A549 (cell line): ENCODE measurements at regions not wholly inside any gene's neighbourhood (a gene's known extent, or its start where the extent isn't known, plus 50 kb on each side); places are given as distances from the start of the nearest gene placed in this dataset.

ENCODE experiments used
- ATAC-seq, 2 experiments: fragments of 200-7000 bp in 1 of 2; fragments of >200 bp in 1 of 2; cut with Nextera tagmentation in 1 of 2; cut with Tn5 transposase in 1 of 2; 3 replicates each; pipeline versions ENCODE4 v1.8.0 to v1.9.1; 2018 to 2020; ENCODE audit warnings: mild to moderate bottlenecking in 1 of 2, moderate library complexity in 1 of 2
- CTCF ChIA-PET: fragments of 300-600 bp; sonication (Branson Sonifier 250); formaldehyde crosslinking; extraction: SDS; loops from one replicate; lab custom pipeline; 2021; ENCODE audit warnings: antibody characterized with exemption, inconsistent platforms; lab: Yijun Ruan, JAX
- POLR2A ChIA-PET: fragments of 350-600 bp; formaldehyde crosslinking; extraction: SDS; loops from one replicate; lab custom pipeline; 2021; ENCODE audit warnings: antibody characterized with exemption, inconsistent platforms; lab: Yijun Ruan, JAX
- DNase-seq, 2 experiments: peaks; one replicate each; pipeline versions ENCODE4 v3.0.0 to v3.0.0-alpha.2; 2011 to 2016; ENCODE audit warnings: low read depth in 1 of 2, low spot score in 1 of 2
- FAIRE-seq: peaks from 2 replicates; lab custom pipeline; 2011; peaks lifted over from hg19 to GRCh38; lab: Jason Lieb, UNC
- H3K27ac ChIP-seq, 2 experiments: fragments of >200 bp; sonication (Bioruptor Twin); formaldehyde crosslinking; 3 replicates each; pipeline ENCODE4 v1.5.1; 2016 to 2017
- H3K4me1 ChIP-seq: fragments of >200 bp; sonication (Bioruptor Twin); formaldehyde crosslinking; 3 replicates; pipeline ENCODE4 v1.6.1; 2016
- H3K4me2 ChIP-seq: fragments of >200 bp; sonication (Bioruptor Twin); formaldehyde crosslinking; 3 replicates; pipeline ENCODE4 v1.6.1; 2016
- H3K4me3 ChIP-seq: fragments of >200 bp; sonication (Bioruptor Twin); formaldehyde crosslinking; 3 replicates; pipeline ENCODE4 v1.5.1; 2016
- H3K9me3 ChIP-seq: fragments of >200 bp; sonication (Bioruptor Twin); formaldehyde crosslinking; 3 replicates; pipeline ENCODE4 v1.6.1; 2016
- BCL3 ChIP-seq: fragments of >200 bp; sonication (Bioruptor Twin); formaldehyde crosslinking; IDR thresholded peaks from 3 replicates; pipeline ENCODE4 v1.6.1; 2016
- CEBPB ChIP-seq, 2 experiments: fragments of >200 bp in 1 of 2; sonication (Bioruptor Twin) in 1 of 2; formaldehyde crosslinking in 1 of 2; IDR thresholded peaks; 2 replicates each; pipeline ENCODE4 v1.6.1; 2012 to 2016
- CHD4 ChIP-seq: fragments of 200-600 bp; sonication (generic); IDR thresholded peaks from 2 replicates; pipeline ENCODE4 v1.6.1; 2016; ENCODE audit warnings: antibody characterized with exemption, mild to moderate bottlenecking, borderline replicate concordance
- EHF ChIP-seq: fragments of 250-450 bp; sonication (Bioruptor Pico); IDR thresholded peaks from 2 replicates; pipeline ENCODE4 v1.5.0; 2020; ENCODE audit warnings: mild to moderate bottlenecking
- EHMT2 ChIP-seq: fragments of 200-600 bp; sonication (generic); IDR thresholded peaks from 2 replicates; pipeline ENCODE4 v1.6.1; 2016; ENCODE audit warnings: antibody characterized with exemption, low read depth, mild to moderate bottlenecking, moderate library complexity
- ELK1 ChIP-seq: fragments of 150-350 bp; IDR thresholded peaks from 2 replicates; pipeline ENCODE4 v1.6.1; 2014; ENCODE audit warnings: low read depth, mild to moderate bottlenecking, low read length
- EP300 ChIP-seq, 2 experiments: fragments of >200 bp; sonication (Bioruptor Twin); formaldehyde crosslinking; IDR thresholded peaks; 2 replicates in 1 of 2; 3 replicates in 1 of 2; pipeline ENCODE4 v1.6.1; 2016 to 2017
- HDAC2 ChIP-seq: fragments of 200-600 bp; sonication (generic); IDR thresholded peaks from 2 replicates; pipeline ENCODE4 v1.6.1; 2016
- HES2 ChIP-seq: fragments of >200 bp; sonication (Bioruptor Twin); formaldehyde crosslinking; IDR thresholded peaks from 2 replicates; pipeline ENCODE4 v1.6.1; 2016
- JUNB ChIP-seq: fragments of >200 bp; sonication (Bioruptor Twin); formaldehyde crosslinking; IDR thresholded peaks from 2 replicates; pipeline ENCODE4 v1.6.1; 2016
- KDM1A ChIP-seq: fragments of 200-600 bp; sonication (generic); IDR thresholded peaks from 2 replicates; pipeline ENCODE4 v1.6.1; 2016; ENCODE audit warnings: low read depth, mild to moderate bottlenecking
- MAFK ChIP-seq: fragments of 450-650 bp; IDR thresholded peaks from 2 replicates; pipeline ENCODE4 v1.6.1; 2014; ENCODE audit not compliant: partially characterized antibody
- MYC ChIP-seq: IDR thresholded peaks from 2 replicates; pipeline ENCODE4 v1.6.1; 2012; ENCODE audit warnings: mild to moderate bottlenecking, inconsistent platforms, low read length, improper control_type of control experiment, borderline replicate concordance
- NFE2L2 ChIP-seq: fragments of 150-350 bp; conservative IDR thresholded peaks from 2 replicates; pipeline ENCODE4 v1.6.1; 2014; ENCODE audit warnings: low read length
- NR3C1 ChIP-seq: fragments of >200 bp; sonication (Bioruptor Twin); formaldehyde crosslinking; IDR thresholded peaks from 3 replicates; pipeline ENCODE4 v1.6.1; 2017
- PBX3 ChIP-seq: IDR thresholded peaks from 2 replicates; pipeline ENCODE4 v1.6.1; 2012
- POLR2A ChIP-seq: IDR thresholded peaks from 2 replicates; pipeline ENCODE4 v1.6.1; 2012; ENCODE audit warnings: mild to moderate bottlenecking, low read length
- RCOR1 ChIP-seq: fragments of 150-350 bp; IDR thresholded peaks from 2 replicates; pipeline ENCODE4 v1.6.1; 2014; ENCODE audit warnings: antibody characterized with exemption, low read length, low read depth
- RFX5 ChIP-seq: fragments of 450-650 bp; IDR thresholded peaks from 2 replicates; pipeline ENCODE4 v1.7.1; 2014; ENCODE audit warnings: antibody characterized with exemption, mild to moderate bottlenecking, moderate library complexity
- SREBF2 ChIP-seq: fragments of 450-650 bp; IDR thresholded peaks from 2 replicates; pipeline ENCODE4 v1.6.1; 2014; ENCODE audit warnings: mild to moderate bottlenecking, moderate library complexity
- TP53 ChIP-seq: fragments of 250-450 bp; sonication (Bioruptor Pico); IDR thresholded peaks from 2 replicates; pipeline ENCODE4 v1.5.0; 2021; ENCODE audit warnings: mild to moderate bottlenecking, moderate library complexity
- ZSCAN20 ChIP-seq: fragments of 250-450 bp; sonication (Bioruptor Pico); IDR thresholded peaks from 2 replicates; pipeline ENCODE4 v1.8.0; 2022; ENCODE audit warnings: mild to moderate bottlenecking, moderate library complexity
- WGBS: methylation state at CpG from one replicate; pipeline ENCODE4 v1.1.6; 2017; ENCODE audit errors: missing lambda C conversion rate; 5-methylcytosine and 5-hydroxymethylcytosine counted together
- TF ChIP-seq, protein P1 (sequence below): fragments of 200-600 bp; sonication (generic); IDR thresholded peaks from 2 replicates; pipeline ENCODE4 v1.6.1; 2016; ENCODE audit warnings: antibody characterized with exemption, mild to moderate bottlenecking, moderate library complexity
- TF ChIP-seq, protein P2 (sequence below): fragments of 250-450 bp; sonication (Bioruptor Pico); IDR thresholded peaks from 2 replicates; pipeline ENCODE4 v1.5.0; 2021; ENCODE audit warnings: mild to moderate bottlenecking, moderate library complexity, borderline replicate concordance

DNA sequence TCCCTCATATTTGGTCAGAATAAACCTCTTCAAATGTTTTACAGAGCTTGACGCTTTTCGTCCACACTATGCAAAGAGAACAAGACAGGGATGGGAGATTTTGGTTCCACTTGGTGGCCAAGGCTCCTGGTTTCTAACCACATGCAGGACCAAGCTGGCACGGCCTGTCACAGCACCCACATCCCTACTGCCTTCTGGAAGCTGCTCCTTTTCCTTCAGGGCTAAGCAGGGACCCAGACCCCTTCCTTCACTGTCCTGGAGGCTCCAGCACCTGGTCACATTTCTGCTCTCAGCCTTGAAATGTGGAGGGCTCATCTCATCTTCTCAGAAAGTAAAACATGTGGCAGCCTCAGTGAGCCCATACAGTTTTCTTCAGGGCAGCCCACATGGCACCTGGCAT is 50.4 kb upstream of the ARHGEF7 start:
- Histone ChIP-seq H3K9me3 (no peaks in the 10 kb centered on the region), H3K27ac (no peak overlapping the region), H3K4me2 (no peak overlapping the region), H3K4me1 (no peaks in the 10 kb centered on the region), H3K4me3 (no peak overlapping the region)
- ChIA-PET POLR2A (no interaction called here), CTCF (no interaction called here)
- ATAC-seq (no peak), DNase-seq (no peak), FAIRE-seq (no peak)
- no peak for TF ChIP-seq SREBF2
- TF ChIP-seq MAFK = no peak
- no peak for TF ChIP-seq KDM1A
- TF ChIP-seq MYC = no peak
- TF ChIP-seq, protein P1, sequence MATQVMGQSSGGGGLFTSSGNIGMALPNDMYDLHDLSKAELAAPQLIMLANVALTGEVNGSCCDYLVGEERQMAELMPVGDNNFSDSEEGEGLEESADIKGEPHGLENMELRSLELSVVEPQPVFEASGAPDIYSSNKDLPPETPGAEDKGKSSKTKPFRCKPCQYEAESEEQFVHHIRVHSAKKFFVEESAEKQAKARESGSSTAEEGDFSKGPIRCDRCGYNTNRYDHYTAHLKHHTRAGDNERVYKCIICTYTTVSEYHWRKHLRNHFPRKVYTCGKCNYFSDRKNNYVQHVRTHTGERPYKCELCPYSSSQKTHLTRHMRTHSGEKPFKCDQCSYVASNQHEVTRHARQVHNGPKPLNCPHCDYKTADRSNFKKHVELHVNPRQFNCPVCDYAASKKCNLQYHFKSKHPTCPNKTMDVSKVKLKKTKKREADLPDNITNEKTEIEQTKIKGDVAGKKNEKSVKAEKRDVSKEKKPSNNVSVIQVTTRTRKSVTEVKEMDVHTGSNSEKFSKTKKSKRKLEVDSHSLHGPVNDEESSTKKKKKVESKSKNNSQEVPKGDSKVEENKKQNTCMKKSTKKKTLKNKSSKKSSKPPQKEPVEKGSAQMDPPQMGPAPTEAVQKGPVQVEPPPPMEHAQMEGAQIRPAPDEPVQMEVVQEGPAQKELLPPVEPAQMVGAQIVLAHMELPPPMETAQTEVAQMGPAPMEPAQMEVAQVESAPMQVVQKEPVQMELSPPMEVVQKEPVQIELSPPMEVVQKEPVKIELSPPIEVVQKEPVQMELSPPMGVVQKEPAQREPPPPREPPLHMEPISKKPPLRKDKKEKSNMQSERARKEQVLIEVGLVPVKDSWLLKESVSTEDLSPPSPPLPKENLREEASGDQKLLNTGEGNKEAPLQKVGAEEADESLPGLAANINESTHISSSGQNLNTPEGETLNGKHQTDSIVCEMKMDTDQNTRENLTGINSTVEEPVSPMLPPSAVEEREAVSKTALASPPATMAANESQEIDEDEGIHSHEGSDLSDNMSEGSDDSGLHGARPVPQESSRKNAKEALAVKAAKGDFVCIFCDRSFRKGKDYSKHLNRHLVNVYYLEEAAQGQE = no peak
- no peak for TF ChIP-seq BCL3
- no peak for TF ChIP-seq RFX5
- no peak for TF ChIP-seq NFE2L2
- no peak for TF ChIP-seq POLR2A
- TF ChIP-seq EHMT2 = no peak
- no peak for TF ChIP-seq NR3C1
- no peak for TF ChIP-seq ELK1
- 62% methylated on average over 3 of the region's 3 CpGs for WGBS

DNA sequence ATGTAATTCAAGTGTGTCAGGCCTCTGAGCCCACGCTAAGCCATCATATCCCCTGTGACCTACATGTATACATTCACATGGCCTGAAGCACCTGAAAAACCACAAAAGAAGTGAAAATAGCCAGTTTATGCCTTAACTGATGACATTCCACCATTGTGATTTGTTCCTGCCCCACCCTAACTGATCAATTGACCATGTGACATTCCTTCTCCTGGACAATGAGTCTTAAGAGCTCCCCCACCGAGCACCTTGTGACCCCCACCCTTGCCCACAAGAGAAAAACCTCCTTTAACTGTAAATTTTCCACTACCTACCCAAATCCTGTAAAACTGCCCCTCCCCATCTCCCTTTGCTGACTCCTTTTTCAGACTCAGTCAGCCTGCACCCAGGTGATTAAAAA is 52.1 kb upstream of the ARHGEF7 start:
- Histone ChIP-seq H3K27ac (no peak overlapping the region), H3K4me2 (no peak overlapping the region), H3K9me3 (no peaks in the 10 kb centered on the region), H3K4me1 (no peaks in the 10 kb centered on the region), H3K4me3 (no peak overlapping the region)
- TF ChIP-seq TP53 = no peak
- no peak for TF ChIP-seq EHF (CRISPR knock-in tag)
- no peak for TF ChIP-seq JUNB
- ATAC-seq (no peak), DNase-seq (no peak), FAIRE-seq (no peak)
- ChIA-PET POLR2A (no interaction called here), CTCF (no interaction called here)
- 0% methylated on average over 2 of the region's 2 CpGs for WGBS

- CTCF ChIA-PET = no interaction called here
- no peak for ATAC-seq
- no peak overlapping the region for H3K4me2 ChIP-seq
- H3K4me3 ChIP-seq = no peak overlapping the region
- H3K4me1 ChIP-seq = no peaks in the 10 kb centered on the region
- FAIRE-seq = no peak
- no peak for DNase-seq
- no peaks in the 10 kb centered on the region for H3K9me3 ChIP-seq
- POLR2A ChIA-PET = no interaction called here
- WGBS = 53% methylated on average over 7 of the region's 7 CpGs
- no peak overlapping the region for H3K27ac ChIP-seq
- no peak for TF ChIP-seq MAFK
- TF ChIP-seq HES2 = no peak
- no peak for TF ChIP-seq CHD4
- TF ChIP-seq EP300 (IDR thresholded peaks at IDR 0.05) = no peak
- no peak for TF ChIP-seq PBX3
- no peak for TF ChIP-seq ELK1
- no peak for TF ChIP-seq HDAC2
- TF ChIP-seq EHMT2 = no peak
- no peak for TF ChIP-seq RCOR1
- TF ChIP-seq CEBPB (IDR thresholded peaks at IDR 0.05) = no peak
- no peak for TF ChIP-seq BCL3
- TF ChIP-seq, protein P2, sequence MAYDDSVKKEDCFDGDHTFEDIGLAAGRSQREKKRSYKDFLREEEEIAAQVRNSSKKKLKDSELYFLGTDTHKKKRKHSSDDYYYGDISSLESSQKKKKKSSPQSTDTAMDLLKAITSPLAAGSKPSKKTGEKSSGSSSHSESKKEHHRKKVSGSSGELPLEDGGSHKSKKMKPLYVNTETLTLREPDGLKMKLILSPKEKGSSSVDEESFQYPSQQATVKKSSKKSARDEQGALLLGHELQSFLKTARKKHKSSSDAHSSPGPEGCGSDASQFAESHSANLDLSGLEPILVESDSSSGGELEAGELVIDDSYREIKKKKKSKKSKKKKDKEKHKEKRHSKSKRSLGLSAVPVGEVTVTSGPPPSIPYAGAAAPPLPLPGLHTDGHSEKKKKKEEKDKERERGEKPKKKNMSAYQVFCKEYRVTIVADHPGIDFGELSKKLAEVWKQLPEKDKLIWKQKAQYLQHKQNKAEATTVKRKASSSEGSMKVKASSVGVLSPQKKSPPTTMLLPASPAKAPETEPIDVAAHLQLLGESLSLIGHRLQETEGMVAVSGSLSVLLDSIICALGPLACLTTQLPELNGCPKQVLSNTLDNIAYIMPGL (CRISPR knock-in tag) = no peak
- TF ChIP-seq ZSCAN20 (CRISPR knock-in tag) = no peak
Observed at GRCh38 chr13:111062305-111062704, 52.8 kb upstream of the ARHGEF7 start.
